ENCODE measurements at regions not wholly inside any gene's neighbourhood (a gene's known extent, or its start where the extent isn't known, plus 50 kb on each side); places are given as distances from the start of the nearest gene placed in this dataset.

DNA sequence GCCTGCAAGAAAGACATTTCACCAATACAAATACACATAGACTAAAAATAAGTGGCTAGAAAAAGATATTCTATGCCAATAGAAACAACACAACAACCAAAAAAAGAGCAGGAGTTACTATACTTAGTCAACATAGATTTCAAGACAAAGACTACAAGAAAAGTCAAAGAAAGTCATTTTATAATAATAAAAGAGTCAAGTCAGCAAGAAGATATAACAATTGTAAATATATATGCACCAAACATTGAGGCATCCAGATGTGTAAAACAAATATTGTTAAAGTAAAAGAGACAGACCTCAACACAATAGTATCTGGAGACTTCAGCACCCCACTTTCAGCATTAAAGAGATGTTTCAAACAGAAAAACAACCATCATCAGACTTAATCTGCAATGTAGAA lies 104.6 kb downstream of the AMY1C start:
- no peak for DNase-seq

DNA sequence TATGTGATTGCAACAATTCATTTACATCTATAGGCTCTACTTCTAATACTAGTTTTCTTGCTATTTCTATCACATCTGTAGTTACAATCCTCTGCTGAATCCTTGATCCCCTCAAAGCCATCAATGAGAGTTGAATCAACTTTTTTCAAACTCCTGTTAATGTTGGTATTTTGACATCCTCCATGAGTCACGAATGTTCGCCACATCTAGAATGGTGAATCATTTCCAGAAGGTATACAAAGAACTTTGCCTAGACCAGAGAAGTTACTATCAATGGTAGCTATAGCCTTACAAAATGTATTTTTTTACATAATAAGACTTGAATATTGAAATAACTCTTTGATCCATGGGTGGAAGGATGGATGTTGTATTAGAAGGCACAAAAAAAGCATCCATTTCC lies 110.0 kb downstream of the AMY1C start:
- no peak for DNase-seq

DNA sequence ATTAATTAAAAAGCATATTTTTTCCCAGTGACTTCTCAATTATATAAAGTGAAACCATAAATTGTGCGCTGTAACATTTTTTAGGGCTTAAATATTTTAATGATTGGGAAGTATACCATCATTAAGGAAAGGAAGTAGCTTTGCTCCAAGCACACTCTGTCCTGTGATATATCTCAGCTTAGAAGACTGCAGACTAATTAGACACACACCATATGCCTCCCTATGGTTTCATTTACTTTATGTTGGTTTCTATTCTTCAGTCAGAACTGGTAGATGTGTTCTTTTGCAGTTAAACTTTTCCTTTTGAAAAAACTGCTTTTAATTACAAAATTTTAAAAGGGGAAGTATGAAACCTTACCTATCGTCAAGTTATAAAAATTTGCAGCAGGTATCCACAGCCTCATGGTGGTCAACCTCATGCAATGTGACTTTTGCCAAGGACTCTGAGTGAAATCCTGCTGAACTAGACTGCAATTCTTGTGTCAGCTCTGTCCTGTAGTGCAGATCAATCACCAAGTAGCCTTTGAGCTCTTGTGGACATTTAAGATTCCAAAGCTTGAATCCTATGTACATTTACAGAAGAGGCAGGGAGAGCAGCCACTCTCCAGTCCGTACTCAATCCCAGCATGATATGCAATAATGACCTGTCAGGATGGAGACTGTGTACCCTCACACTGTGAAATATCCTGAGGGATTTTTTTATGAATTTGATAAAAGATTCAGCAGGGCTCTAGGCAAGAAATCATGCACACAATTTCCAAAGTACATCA lies 149.1 kb downstream of the AMY1C start:
- DNase-seq, result no peak

DNA sequence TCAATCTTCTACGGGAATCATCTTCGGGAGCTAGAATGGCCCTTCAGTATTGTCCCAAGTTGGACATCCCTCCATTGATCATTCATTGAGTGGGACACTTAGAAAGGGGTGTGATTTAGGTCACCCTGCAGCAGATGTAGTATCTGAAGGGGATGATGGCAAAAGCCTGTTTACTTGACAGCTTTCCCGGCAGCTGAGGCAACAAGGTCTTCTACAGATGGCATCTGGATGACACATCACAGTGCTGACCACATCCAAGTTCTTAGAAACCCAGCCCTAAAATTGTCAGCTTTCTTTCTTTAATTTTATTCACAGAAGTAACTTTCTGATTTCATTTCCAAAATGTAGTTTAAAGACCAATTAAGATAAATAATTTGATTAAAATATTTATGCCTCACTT lies 150.3 kb downstream of the AMY1C start:
- no peak for DNase-seq

DNA sequence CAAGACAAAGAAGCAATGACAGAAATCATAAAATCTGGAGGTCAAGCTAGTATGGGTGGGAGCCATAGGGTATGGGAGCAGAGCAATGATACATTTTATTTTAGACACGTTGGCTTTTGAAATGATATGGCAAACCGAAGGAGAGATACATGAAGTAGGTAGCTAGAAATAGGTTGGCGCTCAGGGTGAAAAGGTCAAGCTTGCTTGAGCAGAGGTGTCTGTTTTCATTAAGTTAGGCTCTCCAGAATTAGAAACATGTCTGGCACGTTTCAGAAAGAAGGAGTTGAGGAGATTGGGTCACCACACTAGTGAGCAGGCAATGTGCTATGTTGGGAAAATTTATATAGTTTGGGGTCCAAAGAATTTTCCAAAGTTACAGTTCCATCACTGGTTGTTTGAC lies 151.4 kb downstream of the AMY1C start:
- no peak for DNase-seq

DNA sequence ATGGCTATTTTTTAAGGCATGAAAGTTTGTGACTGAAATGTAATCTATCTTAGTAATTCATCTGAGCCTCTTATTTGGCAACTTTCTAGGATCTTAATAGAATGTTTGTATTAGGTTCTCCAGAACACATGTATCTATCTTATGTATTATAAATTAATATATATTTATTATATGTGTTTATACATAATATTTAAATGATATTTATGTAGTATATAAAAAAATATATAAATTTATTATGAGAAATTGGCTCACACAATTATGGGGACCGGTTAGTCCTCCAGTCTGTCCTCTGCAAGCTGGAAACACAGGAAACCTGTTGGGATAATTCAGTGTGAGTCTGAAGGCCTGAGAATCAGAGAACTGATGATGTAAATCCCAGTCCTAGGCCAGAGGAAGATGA lies 155.7 kb downstream of the AMY1C start:
- DNase-seq, result no peak

DNA sequence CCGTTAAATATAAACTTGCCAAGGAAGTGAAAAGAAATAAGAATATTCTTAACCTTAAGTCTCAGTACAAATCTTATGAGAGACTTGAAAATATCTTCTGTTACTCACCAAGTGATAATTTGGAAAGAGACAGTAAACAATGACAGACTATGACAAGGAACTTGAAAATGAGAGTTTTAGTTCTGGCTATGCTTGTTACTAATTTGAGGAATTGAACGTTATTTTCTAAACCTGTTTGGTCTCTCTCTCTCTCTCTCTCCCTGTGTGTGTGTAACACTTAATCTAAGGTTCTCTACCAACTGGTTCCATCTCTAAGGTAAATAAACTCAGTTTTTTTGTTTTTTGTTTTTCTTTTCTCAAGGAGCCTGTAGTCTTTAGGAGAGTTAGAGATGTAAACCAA lies 161.8 kb downstream of the AMY1C start:
- DNase-seq, result no peak

DNA sequence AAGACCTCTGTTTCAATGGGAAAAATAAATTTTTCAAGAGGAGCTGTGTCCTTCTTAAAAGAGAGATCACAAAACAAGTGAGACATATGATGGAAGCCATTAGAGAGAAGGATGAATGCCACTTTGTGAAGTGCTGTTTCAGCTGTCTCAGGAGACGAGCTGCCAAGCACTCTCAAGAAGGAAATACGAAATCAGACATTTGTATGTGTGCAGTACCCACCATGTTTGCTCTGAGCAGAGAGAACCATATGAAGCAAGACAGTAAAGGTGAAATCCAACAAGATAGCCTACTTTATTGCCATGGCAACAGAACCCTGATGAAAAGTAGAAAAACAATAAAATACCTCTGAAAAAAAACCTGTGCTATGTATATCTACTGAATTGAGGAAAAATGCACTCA lies 168.1 kb downstream of the AMY1C start:
- no peak for DNase-seq

DNA sequence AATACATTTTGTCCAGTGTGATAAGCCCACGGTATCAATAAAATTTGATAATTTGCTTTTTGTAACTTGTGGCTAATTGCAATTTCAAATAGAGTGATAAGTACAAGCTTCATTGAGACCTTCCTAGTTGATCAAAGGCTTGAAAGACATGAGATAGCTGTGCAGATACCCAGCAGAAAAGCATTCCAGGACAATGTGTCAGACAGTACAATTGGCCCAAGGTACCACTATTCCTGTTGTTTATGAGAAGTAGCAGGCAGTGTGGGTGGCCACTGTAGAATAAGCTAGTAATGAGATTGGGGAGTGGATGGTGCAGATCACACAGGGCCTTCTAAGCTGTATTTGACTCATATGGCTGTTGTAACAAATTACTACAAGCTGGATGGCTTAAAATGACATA lies 182.2 kb downstream of the AMY1C start:
- DNase-seq, result no peak

DNA sequence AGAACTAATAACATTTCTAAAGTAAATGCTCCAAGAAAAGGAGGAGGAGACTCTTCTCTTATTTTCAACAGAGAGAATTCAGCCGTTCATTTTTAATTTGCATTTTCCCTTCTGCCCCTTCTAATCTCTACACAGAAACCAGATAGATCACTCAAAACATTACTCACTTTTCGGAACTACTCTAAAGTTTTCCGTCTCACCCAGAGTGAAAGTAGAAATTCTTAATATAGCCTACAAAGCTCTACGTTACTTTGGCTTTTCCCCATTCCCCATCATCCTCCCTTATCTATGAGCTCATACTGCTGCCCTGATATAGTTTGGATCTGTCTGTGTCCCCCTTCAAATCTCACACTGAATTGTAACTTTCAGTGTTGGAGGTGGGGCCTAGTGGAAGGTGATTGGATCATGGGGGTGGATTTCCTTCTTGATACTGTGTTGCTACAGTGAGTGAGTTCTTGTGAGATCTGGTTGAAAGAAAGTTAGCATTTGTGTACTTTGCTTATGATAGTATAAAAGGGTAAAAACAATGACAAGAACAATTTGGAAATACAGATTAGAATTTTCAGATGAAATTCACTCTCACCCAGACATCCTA lies 188.2 kb downstream of the AMY1C start:
- no peak for DNase-seq

DNA sequence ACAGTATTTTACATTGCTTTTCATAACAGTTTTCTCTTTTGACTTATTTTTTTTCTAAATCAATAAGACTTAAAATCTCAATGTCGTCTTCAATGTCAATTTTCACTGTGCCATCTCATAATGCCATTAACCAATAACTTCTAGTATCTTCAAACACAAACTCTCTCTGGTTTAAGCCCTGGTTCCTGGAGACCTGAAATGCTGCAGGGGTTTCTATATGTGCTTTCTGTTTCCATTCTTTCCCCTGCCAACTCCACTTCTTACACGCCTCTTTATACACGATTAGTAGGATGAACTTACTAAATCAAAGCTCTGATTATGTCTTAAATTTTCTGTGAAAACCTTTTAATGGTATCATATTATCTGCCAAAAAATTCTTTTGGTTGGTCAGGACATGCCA lies 191.4 kb downstream of the AMY1C start:
- DNase-seq, result no peak

DNA sequence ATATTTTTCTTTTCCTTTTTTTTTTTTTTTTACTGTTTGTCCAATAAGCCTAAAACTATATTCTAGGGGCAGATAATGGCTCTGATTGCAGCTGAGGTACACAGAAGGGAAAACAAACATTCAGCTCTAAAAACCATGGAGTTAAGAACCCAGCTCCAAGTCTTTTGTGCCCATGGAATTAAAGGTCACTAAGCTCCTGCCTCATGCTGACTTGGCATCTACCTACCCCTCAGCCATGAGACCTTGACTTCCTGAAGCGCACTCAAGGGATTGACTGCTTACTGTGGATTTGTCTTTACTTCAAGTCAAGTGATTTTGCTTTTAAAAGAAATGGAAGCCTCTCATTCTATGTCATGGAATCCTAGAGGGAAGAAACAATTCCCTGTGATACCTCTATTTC lies 192.3 kb downstream of the AMY1C start:
- no peak for DNase-seq

DNA sequence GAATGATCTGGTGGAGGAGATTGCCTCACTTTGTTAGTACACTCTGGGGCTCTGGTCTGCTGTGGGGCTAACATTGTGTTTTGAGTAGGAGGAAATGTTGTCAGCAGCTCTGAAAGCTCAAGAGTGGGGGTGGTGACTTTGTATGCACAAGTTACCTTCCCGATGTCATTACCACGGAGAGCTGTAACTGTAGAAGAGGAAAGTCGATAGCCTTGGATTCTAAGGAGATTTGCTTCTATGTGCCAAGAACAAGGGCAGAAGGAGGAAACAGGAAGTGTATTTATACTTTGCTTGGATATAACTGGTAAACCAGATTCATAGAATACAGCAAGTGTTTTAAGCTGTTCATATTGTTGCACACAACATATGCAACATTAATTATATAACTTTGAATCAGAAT lies 196.1 kb downstream of the AMY1C start:
- DNase-seq, result no peak

DNA sequence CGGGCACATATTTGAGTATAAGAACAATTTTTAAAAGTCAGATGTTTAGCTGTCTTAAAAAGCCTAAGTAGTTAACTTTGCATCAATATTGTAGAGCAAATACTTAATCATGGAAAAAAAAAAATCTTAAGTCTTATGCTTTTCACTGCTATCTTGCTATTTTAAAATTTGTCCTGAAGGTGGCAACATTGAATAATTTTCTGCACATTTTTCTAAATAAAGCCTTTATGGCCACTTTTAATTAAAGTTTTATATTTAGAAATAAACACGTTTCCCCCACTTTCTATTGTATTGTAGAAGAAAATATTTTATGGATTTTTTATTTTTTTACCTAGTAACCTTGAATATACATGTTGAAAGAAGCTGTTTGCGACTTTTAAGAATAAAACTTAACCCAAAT lies 198.8 kb downstream of the AMY1C start:
- DNase-seq, result no peak

DNA sequence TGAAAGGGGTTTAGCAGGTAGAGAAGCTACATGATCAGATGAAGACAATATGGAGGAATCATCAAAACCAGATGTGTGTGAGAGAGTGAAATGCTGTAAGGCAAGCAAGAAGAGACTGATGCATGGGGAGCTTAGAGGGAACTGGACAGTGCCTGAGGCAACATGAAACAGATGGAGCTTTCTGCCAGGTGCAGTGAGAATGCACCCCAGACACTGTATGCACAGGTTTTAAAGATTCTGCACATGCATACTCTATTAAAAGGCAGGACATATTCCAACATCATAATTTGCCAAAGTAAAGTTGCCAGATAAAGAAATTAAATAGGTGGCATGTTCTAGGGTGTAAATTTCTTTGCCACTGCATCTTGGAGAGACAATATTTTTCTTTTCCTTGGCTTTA lies 200.1 kb downstream of the AMY1C start:
- no peak for DNase-seq

DNA sequence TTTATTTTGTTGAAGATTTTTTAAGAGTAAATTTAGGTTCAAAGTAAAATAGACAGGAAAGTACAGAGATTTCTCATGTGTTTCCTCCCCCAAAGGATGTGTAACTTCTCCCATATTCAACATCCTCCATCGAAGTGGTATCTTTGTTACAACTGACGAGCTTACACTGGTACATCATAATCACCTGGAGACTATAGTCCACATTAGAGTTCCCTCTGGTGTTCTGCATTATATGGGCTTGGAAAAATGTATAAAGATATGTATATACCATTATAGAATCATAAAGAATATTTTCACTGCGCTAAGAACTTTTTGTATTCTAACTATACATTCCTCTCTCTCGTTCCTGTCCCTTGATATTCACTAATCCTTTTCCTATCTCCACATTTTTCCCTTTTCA lies 203.7 kb downstream of the AMY1C start:
- DNase-seq, result no peak

DNA sequence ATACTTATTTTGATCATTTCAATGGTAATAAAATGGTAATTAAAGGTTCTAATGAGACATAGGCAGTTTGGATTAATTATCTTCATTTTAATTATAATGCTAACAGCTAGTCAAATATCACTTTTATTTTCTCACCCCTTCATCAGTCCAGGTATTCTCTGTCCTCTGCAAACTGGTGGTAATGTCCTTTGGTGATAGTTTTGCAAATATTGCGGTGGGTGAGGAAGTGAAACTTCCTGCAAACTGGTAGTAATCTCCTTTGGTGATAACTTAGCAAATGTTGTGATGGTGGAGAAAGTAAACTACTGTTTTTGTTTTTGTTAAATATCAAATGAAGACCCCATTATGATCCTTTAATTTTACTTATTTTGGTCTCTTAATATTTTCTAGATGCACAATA lies 209.0 kb downstream of the AMY1C start:
- no peak for DNase-seq

DNA sequence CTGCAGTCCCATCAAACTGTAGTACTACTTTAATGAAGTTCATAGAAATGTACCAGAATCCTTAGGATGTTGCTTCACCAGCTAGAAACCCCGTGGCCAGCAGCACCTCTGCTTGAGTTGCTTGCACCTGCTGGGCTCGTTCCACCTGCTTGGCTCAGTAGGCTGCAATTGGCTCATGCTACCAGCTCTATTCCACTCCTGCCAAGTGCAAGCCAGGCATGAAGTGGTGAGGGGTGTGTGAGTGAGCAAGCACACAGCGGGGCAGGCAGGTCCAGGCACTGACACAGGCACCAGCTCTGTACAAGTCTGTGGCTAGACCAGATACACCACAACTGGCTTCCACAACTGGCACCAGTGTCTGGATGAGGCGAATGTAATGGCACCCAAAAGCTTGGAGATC lies 209.9 kb downstream of the AMY1C start:
- DNase-seq, result no peak

DNA sequence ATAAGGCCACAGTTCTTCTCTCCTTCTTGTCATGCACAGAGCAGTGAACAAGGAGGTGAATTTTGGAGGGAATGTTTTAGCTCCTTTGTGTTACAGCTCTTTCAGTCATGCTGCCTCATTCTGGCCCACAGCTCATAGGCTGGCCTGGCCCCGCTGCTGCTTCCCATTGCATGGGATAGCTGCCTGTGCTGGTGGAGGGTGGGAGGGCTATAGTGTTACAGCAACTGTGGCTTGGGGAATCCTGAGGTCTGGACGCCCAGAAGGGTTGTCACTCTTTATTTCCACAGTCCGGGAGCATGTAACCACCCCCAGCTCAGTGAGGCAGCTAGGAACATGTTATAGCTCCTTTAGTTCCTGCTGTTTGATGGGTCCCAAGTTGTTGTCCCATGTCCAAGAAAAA lies 210.3 kb downstream of the AMY1C start:
- DNase-seq, result no peak

DNA sequence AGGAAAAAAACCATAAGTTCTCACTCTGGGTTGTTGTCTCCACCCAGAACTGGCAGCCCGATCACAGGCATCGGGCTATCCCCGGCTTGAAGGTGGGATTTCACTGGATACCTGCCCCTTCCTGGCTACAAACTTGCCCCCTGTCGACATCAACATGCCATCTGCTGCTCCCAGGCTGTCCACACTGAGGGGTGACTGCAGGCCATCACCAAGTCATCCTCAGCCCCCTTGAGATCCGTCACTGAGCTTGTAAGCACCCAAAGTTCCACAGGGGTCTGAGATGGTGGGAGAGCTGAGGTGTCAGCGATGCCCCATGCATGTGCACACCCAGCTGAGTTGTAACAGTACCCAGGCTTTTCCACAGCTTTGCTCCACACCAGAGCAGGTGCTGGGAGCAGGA lies 211.0 kb downstream of the AMY1C start:
- no peak for DNase-seq

DNA sequence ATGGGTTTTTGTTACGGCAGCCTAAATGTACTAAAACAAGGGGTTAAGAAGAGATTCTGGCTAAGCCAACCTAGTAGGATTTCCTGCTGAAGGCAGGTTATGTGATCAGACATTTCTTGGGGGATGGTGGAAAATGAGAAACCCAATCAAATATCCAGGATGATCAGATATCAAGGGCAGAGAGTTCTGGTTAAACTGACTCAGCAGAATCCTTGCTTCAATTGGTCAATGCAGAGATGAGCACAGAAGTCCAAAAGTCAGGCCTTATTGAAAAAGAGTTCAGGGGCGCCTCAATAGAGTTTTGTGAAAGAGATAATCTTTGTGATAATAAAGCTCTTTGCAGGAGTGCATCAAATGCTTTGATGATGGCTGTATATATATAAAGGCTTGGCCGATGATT lies 237.1 kb downstream of the AMY1C start:
- no peak for DNase-seq

DNA sequence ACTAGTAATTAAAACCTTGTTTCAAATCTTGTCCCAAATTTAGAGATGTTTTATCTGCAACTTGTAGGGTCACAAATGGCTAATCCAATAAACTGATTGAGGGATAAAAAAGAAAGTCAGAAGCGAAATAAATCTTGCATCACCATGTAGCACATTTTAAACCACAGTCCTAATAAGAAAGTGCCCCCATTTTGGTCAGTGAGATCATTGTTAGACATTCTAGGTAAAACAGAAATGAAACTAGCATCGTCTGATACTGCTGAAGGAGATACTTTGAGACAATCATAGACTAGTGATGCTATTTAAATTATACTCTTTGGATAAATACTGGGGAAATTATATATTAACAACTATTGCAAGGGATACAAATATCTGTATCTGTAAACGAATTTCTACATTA lies 247.9 kb downstream of the AMY1C start:
- no peak for DNase-seq

DNA sequence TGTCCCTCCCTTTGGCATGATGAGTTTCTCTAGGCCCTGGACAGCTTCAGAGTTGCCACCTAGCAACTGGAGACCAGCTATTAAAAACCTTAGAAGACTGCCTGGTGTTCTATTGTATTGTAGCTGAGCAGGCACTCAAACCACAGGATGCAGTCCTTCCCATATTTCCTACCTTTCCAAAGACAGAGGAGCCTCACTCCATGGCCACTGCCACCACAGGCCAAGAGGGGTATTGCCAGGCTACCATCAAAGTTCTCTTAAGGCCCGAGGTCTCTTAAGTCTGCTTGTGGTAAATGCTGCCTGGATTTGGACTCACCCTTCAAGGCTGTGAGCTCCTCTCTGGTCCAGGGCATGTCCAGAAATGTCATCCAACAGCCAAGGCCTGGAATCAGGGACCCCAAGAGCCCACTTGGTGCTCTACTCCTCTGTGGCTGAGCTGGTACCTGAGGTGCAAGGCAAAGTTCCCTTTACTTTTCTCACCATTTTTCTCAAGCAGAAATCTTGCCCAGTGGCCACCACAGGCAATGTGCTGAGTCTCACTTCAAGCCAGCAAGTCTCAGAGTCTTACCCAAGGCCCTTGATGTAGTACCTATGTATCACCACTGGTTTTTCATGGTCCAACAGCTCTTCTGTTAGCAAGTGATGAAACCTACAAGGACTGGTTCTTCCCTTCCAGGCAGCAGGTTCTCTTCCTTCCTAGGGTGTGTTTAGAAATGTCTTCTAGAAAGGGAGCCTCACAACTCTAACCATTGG lies 269.4 kb downstream of the AMY1C start:
- DNase-seq, result no peak

DNA sequence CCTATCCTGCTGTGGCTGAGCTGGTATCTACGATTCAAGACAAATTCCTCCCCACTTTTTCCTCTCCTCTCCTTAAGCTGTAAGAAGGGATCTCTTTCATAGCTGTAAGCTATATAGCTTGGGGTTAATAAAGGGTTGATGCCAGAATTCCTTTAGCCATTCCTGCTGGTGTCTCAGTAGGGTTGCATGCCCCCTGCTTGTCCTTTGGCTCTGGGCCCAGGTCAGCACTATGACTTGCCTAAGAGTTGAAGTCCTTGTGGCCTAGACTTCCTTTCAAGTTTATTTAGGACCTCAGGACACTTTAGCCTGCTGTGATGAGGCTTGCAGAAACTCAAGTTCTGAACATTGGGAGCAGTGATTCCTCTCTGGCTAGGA lies 270.0 kb downstream of the AMY1C start:
- no peak for DNase-seq

Data from EL (cell line).